H9 (cell line): ENCODE measurements at regions not wholly inside any gene's neighbourhood (a gene's known extent, or its start where the extent isn't known, plus 50 kb on each side); places are given as distances from the start of the nearest gene placed in this dataset.

ENCODE experiments used
- DNase-seq: peaks from one replicate; pipeline ENCODE4 v3.0.0-alpha.2; 2017
- H2AFZ ChIP-seq: one replicate; pipeline ENCODE4 v1.6.1; 2013; ENCODE audit warnings: mild to moderate bottlenecking, low read length, control low read depth, moderate library complexity
- H2AK5ac ChIP-seq: 2 replicates; pipeline ENCODE4 v1.6.1; 2013; ENCODE audit warnings: low read length, control low read depth, mixed read lengths; ENCODE audit not compliant: insufficient read length
- H2BK120ac ChIP-seq: one replicate; pipeline ENCODE4 v1.6.1; 2013; ENCODE audit warnings: low read depth, mild to moderate bottlenecking, low read length, control low read depth, inconsistent platforms; ENCODE audit not compliant: poor library complexity, severe bottlenecking
- H2BK12ac ChIP-seq: 2 replicates; pipeline ENCODE4 v1.6.1; 2013; ENCODE audit warnings: low read length, control low read depth, mixed read lengths, low read depth; ENCODE audit not compliant: insufficient read length
- H2BK15ac ChIP-seq: 2 replicates; pipeline ENCODE4 v1.6.1; 2013; ENCODE audit warnings: low read depth, low read length, control low read depth
- H2BK20ac ChIP-seq: one replicate; pipeline ENCODE4 v1.6.1; 2013; ENCODE audit warnings: low read depth, mild to moderate bottlenecking, low read length, control low read depth, inconsistent platforms; ENCODE audit not compliant: poor library complexity, severe bottlenecking
- H2BK5ac ChIP-seq: 2 replicates; pipeline ENCODE4 v1.6.1; 2013; ENCODE audit warnings: low read length, control low read depth, mixed read lengths; ENCODE audit not compliant: insufficient read length
- H3K14ac ChIP-seq: 2 replicates; pipeline ENCODE4 v1.6.1; 2013; ENCODE audit warnings: low read length, control low read depth; ENCODE audit not compliant: insufficient read depth
- H3K18ac ChIP-seq: 2 replicates; pipeline ENCODE4 v1.6.1; 2013; ENCODE audit warnings: low read depth, mild to moderate bottlenecking, mixed read lengths, low read length, control low read depth; ENCODE audit not compliant: insufficient read length
- H3K23ac ChIP-seq: 2 replicates; pipeline ENCODE4 v1.6.1; 2013; ENCODE audit warnings: low read length, control low read depth, mixed read lengths, low read depth; ENCODE audit not compliant: insufficient read length
- H3K23me2 ChIP-seq: 2 replicates; pipeline ENCODE4 v1.6.1; 2013; ENCODE audit warnings: low read depth, mild to moderate bottlenecking, mixed read lengths, low read length, control low read depth; ENCODE audit not compliant: insufficient read length, poor library complexity, severe bottlenecking
- H3K27ac ChIP-seq: 2 replicates; pipeline ENCODE4 v1.5.1; 2013; ENCODE audit warnings: low read length, control low read depth, mixed read lengths, low read depth; ENCODE audit not compliant: insufficient read length
- H3K27me3 ChIP-seq: 2 replicates; pipeline ENCODE4 v1.6.1; 2013; ENCODE audit warnings: low read length, control low read depth, inconsistent platforms; ENCODE audit not compliant: insufficient read depth
- H3K4ac ChIP-seq: 2 replicates; pipeline ENCODE4 v1.6.1; 2013; ENCODE audit warnings: low read depth, mild to moderate bottlenecking, control low read depth, inconsistent platforms, low read length, moderate library complexity
- H3K4me1 ChIP-seq: 2 replicates; pipeline ENCODE4 v1.6.1; 2013; ENCODE audit warnings: low read length, control low read depth, inconsistent platforms; ENCODE audit not compliant: insufficient read depth
- H3K4me2 ChIP-seq: 2 replicates; pipeline ENCODE4 v1.6.1; 2013; ENCODE audit warnings: low read length, control low read depth, mixed read lengths; ENCODE audit not compliant: insufficient read length, insufficient read depth
- H3K56ac ChIP-seq: 2 replicates; pipeline ENCODE4 v1.6.1; 2013; ENCODE audit warnings: low read depth, mild to moderate bottlenecking, mixed read lengths, low read length, control low read depth; ENCODE audit not compliant: insufficient read length
- H3K79me1 ChIP-seq: 2 replicates; pipeline ENCODE4 v1.6.1; 2013; ENCODE audit warnings: low read depth, mild to moderate bottlenecking, moderate library complexity, low read length, control low read depth, inconsistent platforms; ENCODE audit not compliant: insufficient read depth, poor library complexity, severe bottlenecking
- H3K79me2 ChIP-seq: 2 replicates; pipeline ENCODE4 v1.6.1; 2013; ENCODE audit warnings: low read length, control low read depth, inconsistent platforms; ENCODE audit not compliant: insufficient read depth
- H3K9ac ChIP-seq: 2 replicates; pipeline ENCODE4 v1.6.1; 2013; ENCODE audit warnings: low read length, control low read depth, mixed read lengths; ENCODE audit not compliant: insufficient read length; ENCODE audit errors: extremely low read depth
- H3K9me3 ChIP-seq: one replicate; pipeline ENCODE4 v1.6.1; 2013; ENCODE audit warnings: low read depth, low read length, inconsistent platforms; ENCODE audit not compliant: control insufficient read depth
- H3T11ph ChIP-seq: one replicate; pipeline ENCODE4 v1.6.1; 2013; ENCODE audit warnings: mild to moderate bottlenecking, low read length, control low read depth, inconsistent platforms
- H4K20me1 ChIP-seq: one replicate; pipeline ENCODE4 v1.6.1; 2013; ENCODE audit not compliant: control insufficient read depth, insufficient read length, insufficient read depth
- H4K5ac ChIP-seq: 2 replicates; pipeline ENCODE4 v1.6.1; 2013; ENCODE audit warnings: low read depth, mild to moderate bottlenecking, mixed read lengths, low read length, control low read depth; ENCODE audit not compliant: insufficient read length
- H4K8ac ChIP-seq: replicated peaks from 2 replicates; pipeline ENCODE4 v1.6.1; 2013; ENCODE audit warnings: low read length, control low read depth, mixed read lengths, low read depth; ENCODE audit not compliant: insufficient read length
- H4K91ac ChIP-seq: 2 replicates; pipeline ENCODE4 v1.6.1; 2013; ENCODE audit warnings: low read depth, mild to moderate bottlenecking, moderate library complexity, mixed read lengths, low read length, control low read depth; ENCODE audit not compliant: insufficient read length
- H3K27ac Mint-ChIP-seq, 3 experiments: 2 replicates in 2 of 3; 3 replicates in 1 of 3; pipeline ENCODE4 v1.8.0; 2020 to 2021; ENCODE audit warnings: mixed read lengths in 3 of 3, mild to moderate bottlenecking in 1 of 3, moderate library complexity in 1 of 3
- H3K27me3 Mint-ChIP-seq: 2 replicates; pipeline ENCODE4 v1.8.0; 2021; ENCODE audit warnings: low read depth, mild to moderate bottlenecking, moderate library complexity, mixed read lengths
- H3K36me3 Mint-ChIP-seq, 3 experiments: 2 replicates in 2 of 3; 3 replicates in 1 of 3; pipeline ENCODE4 v1.8.0; 2020 to 2021; ENCODE audit warnings: low read depth in 3 of 3, mixed read lengths in 3 of 3; ENCODE audit not compliant: insufficient read depth in 1 of 3
- H3K4me1 Mint-ChIP-seq, 2 experiments: 2 replicates each; pipeline ENCODE4 v1.8.0; 2020; ENCODE audit warnings: mixed read lengths in 2 of 2
- H3K4me3 Mint-ChIP-seq, 2 experiments: 2 replicates in 1 of 2; 3 replicates in 1 of 2; pipeline ENCODE4 v1.8.0; 2020 to 2021; ENCODE audit warnings: mild to moderate bottlenecking in 2 of 2, mixed read lengths in 2 of 2, moderate library complexity in 1 of 2
- H3K9me3 Mint-ChIP-seq, 2 experiments: 2 replicates in 1 of 2; 3 replicates in 1 of 2; pipeline ENCODE4 v1.8.0; 2020; ENCODE audit warnings: mild to moderate bottlenecking in 2 of 2, mixed read lengths in 2 of 2, moderate library complexity in 1 of 2
- WGBS: extraction: QIAGEN DNeasy Blood & Tissue Kit; methylation state at CpG from one replicate; pipeline ENCODE4 v1.1.7; 2013; ENCODE audit warnings: missing lambda C conversion rate, low lambda C conversion rate, mixed read lengths; ENCODE audit not compliant: insufficient read length; ENCODE audit errors: extremely low coverage; 5-methylcytosine and 5-hydroxymethylcytosine counted together
- TF ChIP-seq, protein P1 (sequence below): fragments of 200-600 bp; sonication (generic); conservative IDR thresholded peaks from 3 replicates; pipeline ENCODE4 v1.8.0; 2021; ENCODE audit warnings: antibody characterized with exemption, mild to moderate bottlenecking

DNA sequence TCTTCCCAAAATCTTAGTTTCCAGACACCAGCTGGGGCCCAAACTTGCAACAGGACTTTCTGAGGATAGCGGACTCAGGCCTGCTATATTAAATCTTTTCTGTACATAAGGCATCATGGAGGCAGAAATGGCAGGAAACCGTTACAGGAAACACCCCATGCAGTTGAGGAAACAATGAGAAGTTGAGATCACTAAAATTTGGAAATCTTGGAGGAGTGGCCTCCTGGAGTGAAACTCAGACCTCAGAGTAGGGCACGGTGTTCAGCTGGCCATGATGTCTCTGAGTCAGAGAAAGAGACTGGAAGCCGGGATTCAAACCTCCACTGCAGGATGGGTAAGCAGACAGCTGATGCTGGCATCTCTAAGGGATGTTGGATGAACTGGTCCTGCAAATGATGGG, 372.6 kb upstream of the CTSO start:
- WGBS, result no CpG with 5 or more reads among the region's 4 CpGs
- Histone ChIP-seq H4K20me1 (no peaks in the 10 kb centered on the region), H4K91ac (no peak overlapping the region), H2AK5ac (no peak overlapping the region), H2BK120ac (no peak overlapping the region), H3K18ac (no peak overlapping the region), H2BK20ac (no peak overlapping the region), H3K9me3 (no peaks in the 10 kb centered on the region), H3T11ph (no peak overlapping the region), H3K27me3 (no peaks in the 10 kb centered on the region), H2BK5ac (no peak overlapping the region), H3K23ac (no peak overlapping the region), H3K79me1 (no peaks in the 10 kb centered on the region), H3K4me2 (no peak overlapping the region), H3K56ac (no peak overlapping the region), H3K23me2 (no peaks in the 10 kb centered on the region), H2AFZ (no peak overlapping the region), H3K9ac (no peak overlapping the region), H3K14ac (no peak overlapping the region), H4K5ac (no peak overlapping the region), H3K27ac (no peak overlapping the region), H4K8ac (no peak overlapping the region), H3K4ac (no peak overlapping the region), H2BK12ac (no peak overlapping the region), H3K79me2 (no peaks in the 10 kb centered on the region), H2BK15ac (no peak overlapping the region), H3K4me1 (no peaks in the 10 kb centered on the region)
- Mint-ChIP-seq H3K27me3 (no peaks in the 10 kb centered on the region), H3K36me3 (no peaks in the 10 kb centered on the region), H3K4me1 (peaks cover 0 to 6% of the 10 kb centered on the region in 2 experiments; a peak in 1 of 4 replicates), H3K9me3 (no peaks in the 10 kb centered on the region), H3K4me3 (no peak overlapping the region), H3K27ac (no peak overlapping the region)
- DNase-seq, result no peak
- TF ChIP-seq, protein P1, sequence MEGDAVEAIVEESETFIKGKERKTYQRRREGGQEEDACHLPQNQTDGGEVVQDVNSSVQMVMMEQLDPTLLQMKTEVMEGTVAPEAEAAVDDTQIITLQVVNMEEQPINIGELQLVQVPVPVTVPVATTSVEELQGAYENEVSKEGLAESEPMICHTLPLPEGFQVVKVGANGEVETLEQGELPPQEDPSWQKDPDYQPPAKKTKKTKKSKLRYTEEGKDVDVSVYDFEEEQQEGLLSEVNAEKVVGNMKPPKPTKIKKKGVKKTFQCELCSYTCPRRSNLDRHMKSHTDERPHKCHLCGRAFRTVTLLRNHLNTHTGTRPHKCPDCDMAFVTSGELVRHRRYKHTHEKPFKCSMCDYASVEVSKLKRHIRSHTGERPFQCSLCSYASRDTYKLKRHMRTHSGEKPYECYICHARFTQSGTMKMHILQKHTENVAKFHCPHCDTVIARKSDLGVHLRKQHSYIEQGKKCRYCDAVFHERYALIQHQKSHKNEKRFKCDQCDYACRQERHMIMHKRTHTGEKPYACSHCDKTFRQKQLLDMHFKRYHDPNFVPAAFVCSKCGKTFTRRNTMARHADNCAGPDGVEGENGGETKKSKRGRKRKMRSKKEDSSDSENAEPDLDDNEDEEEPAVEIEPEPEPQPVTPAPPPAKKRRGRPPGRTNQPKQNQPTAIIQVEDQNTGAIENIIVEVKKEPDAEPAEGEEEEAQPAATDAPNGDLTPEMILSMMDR, result no peak
